ENCODE measurements at regions not wholly inside any gene's neighbourhood (a gene's known extent, or its start where the extent isn't known, plus 50 kb on each side); places are given as distances from the start of the nearest gene placed in this dataset.

GRCh38 chr20:19964289-19965265, 52.6 kb upstream of the NAA20 start (continued):
- TF ChIP-seq ZNF850 (CRISPR knock-in tag; conservative IDR thresholded peaks at IDR 0.05) (peak; percentile 91; the same call in 1 of the 2 replicates), ZNF263 (CRISPR knock-in tag; IDR thresholded peaks at IDR 0.05) (peak; percentile 92), SNRNP70 (IDR thresholded peaks at IDR 0.05; ENCODE audit: low read depth, low read length) (no peak), ZNF256 (CRISPR knock-in tag; conservative IDR thresholded peaks at IDR 0.05) (peak; percentile 99), ZNF280B (CRISPR knock-in tag; IDR thresholded peaks at IDR 0.05; ENCODE audit: borderline replicate concordance) (peak; percentile 99), KLF9 (CRISPR knock-in tag; IDR thresholded peaks at IDR 0.05; ENCODE audit: low read depth) (peak; percentile 99), CREB1 (IDR thresholded peaks at IDR 0.05) (no peak), CREB1 (CRISPR knock-in tag; IDR thresholded peaks at IDR 0.05) (no peak), PHB2 (IDR thresholded peaks at IDR 0.05; ENCODE audit: partially characterized antibody) (no peak), ATF6 (CRISPR knock-in tag; conservative IDR thresholded peaks at IDR 0.05) (peak; percentile 99; the same call in 1 of the 2 replicates), HMGXB4 (CRISPR knock-in tag; IDR thresholded peaks at IDR 0.05; ENCODE audit: borderline replicate concordance in 1 of 2, low read depth in 1 of 2) (peak; percentile 90 to 99), POLR2A (IDR thresholded peaks at IDR 0.05; ENCODE audit: insufficient read depth in 1 of 2, low read depth in 2 of 2, low read length in 2 of 2) (peak in 1 of 2 experiments; percentile 43; a peak in 1 of 4 replicates), CBFB (CRISPR knock-in tag; IDR thresholded peaks at IDR 0.05) (peak; percentile 91), ZNF468 (CRISPR knock-in tag; IDR thresholded peaks at IDR 0.05) (peak; percentile 97; the same call in 1 of the 2 replicates), ZBTB37 (CRISPR knock-in tag; IDR thresholded peaks at IDR 0.05) (peak; percentile 97; the same call in 1 of the 2 replicates), GPBP1L1 (CRISPR knock-in tag; IDR thresholded peaks at IDR 0.05) (no peak), PHF5A (CRISPR knock-in tag; IDR thresholded peaks at IDR 0.05; ENCODE audit: low read depth, unreplicated experiment) (peak; percentile 100)

Data from HepG2 (cell line).